ENCODE measurements at regions not wholly inside any gene's neighbourhood (a gene's known extent, or its start where the extent isn't known, plus 50 kb on each side); places are given as distances from the start of the nearest gene placed in this dataset.

DNA sequence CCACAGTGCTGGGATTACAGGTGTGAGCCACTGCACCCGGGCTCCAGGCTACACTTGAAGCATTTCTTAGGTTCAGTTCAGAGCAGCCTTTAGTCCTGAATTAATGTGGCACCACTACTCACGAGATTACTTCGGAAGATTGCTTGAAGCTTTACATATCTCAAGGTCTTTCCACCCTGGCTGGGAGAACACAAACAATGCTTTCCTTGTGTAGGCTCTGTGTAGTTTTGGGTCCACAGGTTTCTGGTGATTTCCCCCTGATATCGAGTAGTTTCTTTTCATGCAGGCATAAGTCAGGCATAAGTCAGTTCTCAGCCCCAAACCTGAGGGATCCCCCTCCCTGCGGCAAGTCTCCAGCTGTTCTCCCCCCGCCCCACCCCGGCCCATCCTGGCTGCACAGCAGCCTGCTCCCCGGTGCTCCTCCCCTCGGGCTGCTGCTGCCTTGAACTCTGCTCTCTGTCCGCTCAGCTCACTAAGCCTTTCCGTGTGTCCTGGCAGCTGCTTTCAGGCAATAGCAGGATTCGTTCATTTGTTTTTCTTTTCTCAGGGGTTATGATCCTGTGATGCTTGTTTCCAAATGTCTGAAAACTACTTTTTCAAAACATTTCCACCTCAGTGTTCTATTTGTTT is 417.7 kb downstream of the TMEM121 start:
- TF ChIP-seq, protein P1, sequence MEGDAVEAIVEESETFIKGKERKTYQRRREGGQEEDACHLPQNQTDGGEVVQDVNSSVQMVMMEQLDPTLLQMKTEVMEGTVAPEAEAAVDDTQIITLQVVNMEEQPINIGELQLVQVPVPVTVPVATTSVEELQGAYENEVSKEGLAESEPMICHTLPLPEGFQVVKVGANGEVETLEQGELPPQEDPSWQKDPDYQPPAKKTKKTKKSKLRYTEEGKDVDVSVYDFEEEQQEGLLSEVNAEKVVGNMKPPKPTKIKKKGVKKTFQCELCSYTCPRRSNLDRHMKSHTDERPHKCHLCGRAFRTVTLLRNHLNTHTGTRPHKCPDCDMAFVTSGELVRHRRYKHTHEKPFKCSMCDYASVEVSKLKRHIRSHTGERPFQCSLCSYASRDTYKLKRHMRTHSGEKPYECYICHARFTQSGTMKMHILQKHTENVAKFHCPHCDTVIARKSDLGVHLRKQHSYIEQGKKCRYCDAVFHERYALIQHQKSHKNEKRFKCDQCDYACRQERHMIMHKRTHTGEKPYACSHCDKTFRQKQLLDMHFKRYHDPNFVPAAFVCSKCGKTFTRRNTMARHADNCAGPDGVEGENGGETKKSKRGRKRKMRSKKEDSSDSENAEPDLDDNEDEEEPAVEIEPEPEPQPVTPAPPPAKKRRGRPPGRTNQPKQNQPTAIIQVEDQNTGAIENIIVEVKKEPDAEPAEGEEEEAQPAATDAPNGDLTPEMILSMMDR (conservative IDR thresholded peaks at IDR 0.05; ENCODE audit: low read depth in 2 of 2), result no peak
- TF ChIP-seq POLR2AphosphoS5 (IDR thresholded peaks at IDR 0.05; ENCODE audit: low read depth), result no peak
